ENCODE measurements at regions not wholly inside any gene's neighbourhood (a gene's known extent, or its start where the extent isn't known, plus 50 kb on each side); places are given as distances from the start of the nearest gene placed in this dataset.

GRCh38 chr4:33381816-33382215 is 2661.6 kb downstream of the PCDH7 start:
- H3K27me3 ChIP-seq (ENCODE audit: insufficient read depth, low read length, poor library complexity, severe bottlenecking), result no peaks in the 10 kb centered on the region
- H3K9me2 ChIP-seq (replicated peaks; ENCODE audit: low read depth, low read length), result no peaks in the 10 kb centered on the region
- H3K4me2 ChIP-seq (ENCODE audit: low read depth, low read length, poor library complexity, severe bottlenecking), result no peak overlapping the region
- H3K4me3 ChIP-seq (ENCODE audit: low read length, poor library complexity, severe bottlenecking), result no peak overlapping the region
- no peaks in the 10 kb centered on the region for H3K79me2 ChIP-seq (ENCODE audit: insufficient read depth, low read length)
- no peaks in the 10 kb centered on the region for H3K9me3 ChIP-seq (ENCODE audit: insufficient read depth, low read depth, low read length)
- no peak overlapping the region for H2AFZ ChIP-seq (ENCODE audit: low read length)
- no peak overlapping the region for H3K9ac ChIP-seq (ENCODE audit: low read depth, low read length, poor library complexity, severe bottlenecking)
- no peaks in the 10 kb centered on the region for H4K20me1 ChIP-seq (ENCODE audit: insufficient read depth, low read length, poor library complexity, severe bottlenecking)
- TF ChIP-seq EZH2phosphoT487 (IDR thresholded peaks at IDR 0.05; ENCODE audit: borderline replicate concordance) (no peak), CTCF (conservative IDR thresholded peaks at IDR 0.05; ENCODE audit: low read length) (no peak)
- no peaks in the 10 kb centered on the region for H3K36me3 ChIP-seq (ENCODE audit: insufficient read depth, low read length)
- no peaks in the 10 kb centered on the region for H3F3A ChIP-seq (ENCODE audit: low read depth)
- no peaks in the 10 kb centered on the region for H3K4me1 ChIP-seq (ENCODE audit: insufficient read depth, low read length, poor library complexity, severe bottlenecking)

GRCh38 chr4:33386764-33387163 is 2666.6 kb downstream of the PCDH7 start:
- no peaks in the 10 kb centered on the region for H3K79me2 ChIP-seq (ENCODE audit: insufficient read depth, low read length)
- H2AFZ ChIP-seq (ENCODE audit: low read length), result no peak overlapping the region
- H3K4me2 ChIP-seq (ENCODE audit: low read depth, low read length, poor library complexity, severe bottlenecking), result no peak overlapping the region
- no peaks in the 10 kb centered on the region for H3K4me1 ChIP-seq (ENCODE audit: insufficient read depth, low read length, poor library complexity, severe bottlenecking)
- no peaks in the 10 kb centered on the region for H3F3A ChIP-seq (ENCODE audit: low read depth)
- no peak overlapping the region for H3K4me3 ChIP-seq (ENCODE audit: low read length, poor library complexity, severe bottlenecking)
- H3K9me2 ChIP-seq (replicated peaks; ENCODE audit: low read depth, low read length), result no peaks in the 10 kb centered on the region
- no peaks in the 10 kb centered on the region for H3K27me3 ChIP-seq (ENCODE audit: insufficient read depth, low read length, poor library complexity, severe bottlenecking)
- no peak overlapping the region for H3K9ac ChIP-seq (ENCODE audit: low read depth, low read length, poor library complexity, severe bottlenecking)
- no peaks in the 10 kb centered on the region for H3K36me3 ChIP-seq (ENCODE audit: insufficient read depth, low read length)
- no peak for TF ChIP-seq EZH2phosphoT487 (IDR thresholded peaks at IDR 0.05; ENCODE audit: borderline replicate concordance)
- TF ChIP-seq CTCF (conservative IDR thresholded peaks at IDR 0.05; ENCODE audit: low read length), result peak; percentile 31; the same call in 1 of the 2 replicates
- no peaks in the 10 kb centered on the region for H3K9me3 ChIP-seq (ENCODE audit: insufficient read depth, low read depth, low read length)
- H4K20me1 ChIP-seq (ENCODE audit: insufficient read depth, low read length, poor library complexity, severe bottlenecking), result no peaks in the 10 kb centered on the region

GRCh38 chr4:33390976-33391375 is 2670.8 kb downstream of the PCDH7 start:
- H3K9me2 ChIP-seq (replicated peaks; ENCODE audit: low read depth, low read length), result no peaks in the 10 kb centered on the region
- H4K20me1 ChIP-seq (ENCODE audit: insufficient read depth, low read length, poor library complexity, severe bottlenecking), result no peaks in the 10 kb centered on the region
- TF ChIP-seq EZH2phosphoT487 (IDR thresholded peaks at IDR 0.05; ENCODE audit: borderline replicate concordance), result no peak
- no peak for TF ChIP-seq CTCF (conservative IDR thresholded peaks at IDR 0.05; ENCODE audit: low read length)
- H3K9me3 ChIP-seq (ENCODE audit: insufficient read depth, low read depth, low read length), result no peaks in the 10 kb centered on the region
- H2AFZ ChIP-seq (ENCODE audit: low read length), result no peak overlapping the region
- no peaks in the 10 kb centered on the region for H3K79me2 ChIP-seq (ENCODE audit: insufficient read depth, low read length)
- no peaks in the 10 kb centered on the region for H3K36me3 ChIP-seq (ENCODE audit: insufficient read depth, low read length)
- no peaks in the 10 kb centered on the region for H3F3A ChIP-seq (ENCODE audit: low read depth)
- no peaks in the 10 kb centered on the region for H3K4me1 ChIP-seq (ENCODE audit: insufficient read depth, low read length, poor library complexity, severe bottlenecking)
- no peak overlapping the region for H3K4me3 ChIP-seq (ENCODE audit: low read length, poor library complexity, severe bottlenecking)
- H3K4me2 ChIP-seq (ENCODE audit: low read depth, low read length, poor library complexity, severe bottlenecking), result no peak overlapping the region
- no peak overlapping the region for H3K9ac ChIP-seq (ENCODE audit: low read depth, low read length, poor library complexity, severe bottlenecking)
- no peaks in the 10 kb centered on the region for H3K27me3 ChIP-seq (ENCODE audit: insufficient read depth, low read length, poor library complexity, severe bottlenecking)

All from Loucy (cell line).